ENCODE measurements at regions not wholly inside any gene's neighbourhood (a gene's known extent, or its start where the extent isn't known, plus 50 kb on each side); places are given as distances from the start of the nearest gene placed in this dataset.

GRCh38 chrX:1093121-1093520, 119.3 kb downstream of the CRLF2 start (continued):
- no peak for TF ChIP-seq CHD7 (IDR thresholded peaks at IDR 0.05; ENCODE audit: insufficient replicate concordance, low read length)

Data from H1 (cell line).